Colonic mucosa (tissue), 4 donors: ENCODE measurements at regions not wholly inside any gene's neighbourhood (a gene's known extent, or its start where the extent isn't known, plus 50 kb on each side); places are given as distances from the start of the nearest gene placed in this dataset.

ENCODE experiments used
- DNase-seq: peaks from one replicate; pipeline ENCODE4 v3.0.0-alpha.2; 2020
- H3K27ac ChIP-seq: fragments of 200-600 bp; one replicate; pipeline ENCODE4 v1.8.0; 2021
- H3K27me3 ChIP-seq: fragments of 200-600 bp; one replicate; pipeline ENCODE4 v1.8.0; 2021
- H3K36me3 ChIP-seq: fragments of 200-600 bp; one replicate; pipeline ENCODE4 v1.8.0; 2021
- H3K4me1 ChIP-seq: fragments of 200-600 bp; one replicate; pipeline ENCODE4 v1.8.0; 2021; ENCODE audit warnings: mild to moderate bottlenecking
- H3K4me3 ChIP-seq: fragments of 200-600 bp; one replicate; pipeline ENCODE4 v1.8.0; 2021
- H3K9ac ChIP-seq, 2 donors: one replicate each; pipeline ENCODE4 v1.7.0; 2013; ENCODE audit warnings: control low read depth in 2 of 2, low read depth in 2 of 2, low read length in 2 of 2
- H3K9me3 ChIP-seq: fragments of 200-600 bp; one replicate; pipeline ENCODE4 v1.8.0; 2021
- CTCF ChIP-seq: fragments of 200-600 bp; IDR thresholded peaks from one replicate; pipeline ENCODE4 v1.8.0; 2022; ENCODE audit warnings: antibody characterized with exemption, mild to moderate bottlenecking
- intact Hi-C: fragments of 100-400 bp; cut with DNase I; formaldehyde crosslinking; loops from one replicate; pipeline ENCODE4 v1.14.1; 2022
- donor health status: healthy.
- donor health status: DM: no; HTN: no; CAD: no.
- donor health status: DM: no; HTN: no; CAD: no.

- no peaks in the 10 kb centered on the region for H3K4me1 ChIP-seq
- no peaks in the 10 kb centered on the region for H3K27me3 ChIP-seq
- H3K27ac ChIP-seq: no peak overlapping the region
- H3K4me3 ChIP-seq: no peak overlapping the region
- H3K9ac ChIP-seq: no peak overlapping the region
- no peak for TF ChIP-seq CTCF
- H3K9me3 ChIP-seq: no peaks in the 10 kb centered on the region
- no peak for DNase-seq
- intact Hi-C loops: no loop called here
- H3K36me3 ChIP-seq: no peaks in the 10 kb centered on the region
These were observed 1103.6 kb downstream of the CDH8 start for GRCh38 chr16:60932600-60932999.

- no peak for TF ChIP-seq CTCF
- Histone ChIP-seq H3K27me3 (no peaks in the 10 kb centered on the region), H3K9ac (no peak overlapping the region), H3K4me3 (no peak overlapping the region), H3K9me3 (no peaks in the 10 kb centered on the region), H3K27ac (no peak overlapping the region), H3K36me3 (no peaks in the 10 kb centered on the region), H3K4me1 (no peaks in the 10 kb centered on the region)
- intact Hi-C loops: no loop called here
- no peak for DNase-seq
These were observed 1105.9 kb downstream of the CDH8 start for GRCh38 chr16:60930291-60930690.

- no peaks in the 10 kb centered on the region for H3K9me3 ChIP-seq
- no peak for TF ChIP-seq CTCF
- no peaks in the 10 kb centered on the region for H3K27me3 ChIP-seq
- H3K36me3 ChIP-seq: no peaks in the 10 kb centered on the region
- H3K27ac ChIP-seq: no peak overlapping the region
- no peaks in the 10 kb centered on the region for H3K4me1 ChIP-seq
- no peak overlapping the region for H3K9ac ChIP-seq
- intact Hi-C loops: no loop called here
- H3K4me3 ChIP-seq: no peak overlapping the region
- DNase-seq: no peak
These were observed 1113.3 kb downstream of the CDH8 start for GRCh38 chr16:60922920-60923319.

- intact Hi-C loops: no loop called here
These were observed 1121.9 kb downstream of the CDH8 start for GRCh38 chr16:60914334-60914733.

GRCh38 chr16:60907645-60908044, 1128.6 kb downstream of the CDH8 start:
- no peak for TF ChIP-seq CTCF
- DNase-seq: no peak
- Histone ChIP-seq H3K4me1 (no peaks in the 10 kb centered on the region), H3K4me3 (no peak overlapping the region), H3K27me3 (no peaks in the 10 kb centered on the region), H3K27ac (no peak overlapping the region), H3K36me3 (no peaks in the 10 kb centered on the region), H3K9ac (no peak overlapping the region), H3K9me3 (no peaks in the 10 kb centered on the region)
- intact Hi-C loops: no loop called here

More at GRCh38 chr16:60914334-60914733, 1121.9 kb downstream of the CDH8 start:
- no peak for DNase-seq
- no peak for TF ChIP-seq CTCF
- H3K4me3 ChIP-seq: no peak overlapping the region
- no peaks in the 10 kb centered on the region for H3K9me3 ChIP-seq
- no peak overlapping the region for H3K9ac ChIP-seq
- no peaks in the 10 kb centered on the region for H3K36me3 ChIP-seq
- H3K27ac ChIP-seq: no peak overlapping the region
- H3K4me1 ChIP-seq: no peaks in the 10 kb centered on the region
- H3K27me3 ChIP-seq: no peaks in the 10 kb centered on the region

GRCh38 chr16:60905811-60906210, 1130.4 kb downstream of the CDH8 start:
- Histone ChIP-seq H3K4me3 (no peak overlapping the region), H3K27me3 (no peaks in the 10 kb centered on the region), H3K27ac (no peak overlapping the region), H3K4me1 (no peaks in the 10 kb centered on the region), H3K9ac (no peak overlapping the region), H3K9me3 (no peaks in the 10 kb centered on the region), H3K36me3 (no peaks in the 10 kb centered on the region)
- TF ChIP-seq CTCF: no peak
- no peak for DNase-seq
- intact Hi-C loops: no loop called here
